Astrocyte (in vitro differentiated cells and primary cell): ENCODE measurements at regions not wholly inside any gene's neighbourhood (a gene's known extent, or its start where the extent isn't known, plus 50 kb on each side); places are given as distances from the start of the nearest gene placed in this dataset.

Experiments used
- DNase-seq: peaks from one replicate; pipeline ENCODE4 v3.0.0-alpha.2; 2010; ENCODE audit warnings: low read depth
- FAIRE-seq: peaks from 2 replicates; lab custom pipeline; 2011; peaks lifted over from hg19 to GRCh38; lab: Jason Lieb, UNC
- H2AFZ ChIP-seq: 2 replicates; pipeline ENCODE4 v1.6.0; 2012; ENCODE audit warnings: low read depth, low read length, inconsistent platforms
- H3K27ac ChIP-seq: 2 replicates; pipeline ENCODE4 v1.5.1; 2011; ENCODE audit warnings: low read depth, low read length, inconsistent platforms
- H3K27me3 ChIP-seq: 2 replicates; pipeline ENCODE4 v1.6.0; 2011; ENCODE audit warnings: low read length, inconsistent platforms; ENCODE audit not compliant: insufficient read depth
- H3K36me3 ChIP-seq: 2 replicates; pipeline ENCODE4 v1.5.1; 2011; ENCODE audit warnings: low read length, inconsistent platforms; ENCODE audit not compliant: insufficient read depth
- H3K4me1 ChIP-seq: 2 replicates; pipeline ENCODE4 v1.5.1; 2011; ENCODE audit warnings: low read length, inconsistent platforms; ENCODE audit not compliant: insufficient read depth
- H3K4me2 ChIP-seq: 2 replicates; pipeline ENCODE4 v1.6.0; 2012; ENCODE audit warnings: low read length, inconsistent platforms
- H3K4me3 ChIP-seq: 2 replicates; pipeline ENCODE4 v1.5.1; 2011; ENCODE audit warnings: low read depth, mild to moderate bottlenecking, low read length, inconsistent platforms; ENCODE audit not compliant: insufficient read depth
- H3K79me2 ChIP-seq: 2 replicates; pipeline ENCODE4 v1.6.0; 2012; ENCODE audit warnings: mild to moderate bottlenecking, low read length, inconsistent platforms; ENCODE audit not compliant: insufficient read depth
- H3K9ac ChIP-seq: 2 replicates; pipeline ENCODE4 v1.6.0; 2012; ENCODE audit warnings: mild to moderate bottlenecking, low read length, inconsistent platforms
- H3K9me3 ChIP-seq: 2 replicates; pipeline ENCODE4 v1.5.1; 2012; ENCODE audit warnings: low read depth, mild to moderate bottlenecking, low read length, inconsistent platforms; ENCODE audit not compliant: insufficient read depth
- H4K20me1 ChIP-seq: 2 replicates; pipeline ENCODE4 v1.6.0; 2012; ENCODE audit warnings: low read length, inconsistent platforms; ENCODE audit not compliant: insufficient read depth
- H3K27ac Mint-ChIP-seq: one replicate; pipeline ENCODE4 v1.8.0; 2021; ENCODE audit warnings: mild to moderate bottlenecking, mixed read lengths; ENCODE audit not compliant: unreplicated experiment
- H3K27me3 Mint-ChIP-seq: one replicate; pipeline ENCODE4 v1.8.0; 2021; ENCODE audit warnings: low read depth, mixed read lengths; ENCODE audit not compliant: unreplicated experiment
- H3K36me3 Mint-ChIP-seq: one replicate; pipeline ENCODE4 v1.8.0; 2021; ENCODE audit warnings: low read depth, mixed read lengths; ENCODE audit not compliant: unreplicated experiment
- H3K4me1 Mint-ChIP-seq: one replicate; pipeline ENCODE4 v1.8.0; 2021; ENCODE audit warnings: low read depth, mixed read lengths; ENCODE audit not compliant: unreplicated experiment
- H3K4me3 Mint-ChIP-seq: one replicate; pipeline ENCODE4 v1.8.0; 2021; ENCODE audit warnings: mild to moderate bottlenecking, moderate library complexity, mixed read lengths; ENCODE audit not compliant: unreplicated experiment
- H3K9me3 Mint-ChIP-seq: one replicate; pipeline ENCODE4 v1.8.0; 2021; ENCODE audit warnings: mild to moderate bottlenecking, mixed read lengths; ENCODE audit not compliant: unreplicated experiment
- CTCF ChIP-seq: IDR thresholded peaks from 2 replicates; pipeline ENCODE4 v1.5.1; 2011; ENCODE audit warnings: low read depth, mild to moderate bottlenecking, inconsistent platforms, low read length, moderate library complexity; ENCODE audit not compliant: insufficient read depth
- EZH2 ChIP-seq: IDR thresholded peaks from 2 replicates; pipeline ENCODE4 v1.6.1; 2012; ENCODE audit warnings: mild to moderate bottlenecking, low read length, inconsistent platforms; ENCODE audit not compliant: insufficient read depth

GRCh38 chr2:239834143-239834542, 191.0 kb downstream of the NDUFA10 start:
- H3K27ac Mint-ChIP-seq: no peak overlapping the region

GRCh38 chr2:239833269-239834109, 191.7 kb downstream of the NDUFA10 start:
- peaks cover 10% of the 10 kb centered on the region for H3K9me3 Mint-ChIP-seq
- Histone ChIP-seq H2AFZ (no peak overlapping the region), H3K79me2 (no peaks in the 10 kb centered on the region), H3K36me3 (no peaks in the 10 kb centered on the region), H3K9me3 (peaks cover 13% of the 10 kb centered on the region), H3K4me2 (no peak overlapping the region), H3K4me3 (no peak overlapping the region), H4K20me1 (no peaks in the 10 kb centered on the region), H3K4me1 (no peaks in the 10 kb centered on the region), H3K27ac (no peak overlapping the region), H3K9ac (no peak overlapping the region), H3K27me3 (no peaks in the 10 kb centered on the region)
- no peak overlapping the region for H3K4me3 Mint-ChIP-seq
- FAIRE-seq (no peak), DNase-seq (no peak)
- H3K4me1 Mint-ChIP-seq: peaks cover 9% of the 10 kb centered on the region
- H3K27ac Mint-ChIP-seq: no peak overlapping the region
- no peaks in the 10 kb centered on the region for H3K36me3 Mint-ChIP-seq
- H3K27me3 Mint-ChIP-seq: peaks cover 43% of the 10 kb centered on the region
- TF ChIP-seq EZH2 (no peak), CTCF (no peak)

More at GRCh38 chr2:239834143-239834542, 191.0 kb downstream of the NDUFA10 start:
- Histone ChIP-seq H4K20me1 (no peaks in the 10 kb centered on the region), H3K27me3 (no peaks in the 10 kb centered on the region), H3K36me3 (no peaks in the 10 kb centered on the region), H2AFZ (no peak overlapping the region), H3K9me3 (peaks cover 13% of the 10 kb centered on the region), H3K4me2 (no peak overlapping the region), H3K9ac (no peak overlapping the region), H3K27ac (no peak overlapping the region), H3K79me2 (no peaks in the 10 kb centered on the region), H3K4me1 (no peaks in the 10 kb centered on the region), H3K4me3 (no peak overlapping the region)
- H3K36me3 Mint-ChIP-seq: no peaks in the 10 kb centered on the region
- peaks cover 9% of the 10 kb centered on the region for H3K4me1 Mint-ChIP-seq
- H3K27me3 Mint-ChIP-seq: peaks cover 42% of the 10 kb centered on the region
- no peak for DNase-seq
- H3K4me3 Mint-ChIP-seq: no peak overlapping the region
- TF ChIP-seq CTCF (no peak), EZH2 (no peak)
- H3K9me3 Mint-ChIP-seq: peaks cover 12% of the 10 kb centered on the region
- no peak for FAIRE-seq
